IMR-90 (cell line): ENCODE measurements at regions not wholly inside any gene's neighbourhood (a gene's known extent, or its start where the extent isn't known, plus 50 kb on each side); places are given as distances from the start of the nearest gene placed in this dataset.

Experiments
- ATAC-seq: fragments of 200-7000 bp; cut with Tn5 transposase; 2 replicates; pipeline ENCODE4 v1.9.1; 2020; ENCODE audit warnings: low read depth, mild to moderate bottlenecking, moderate library complexity
- BruUV-seq: library from RNA; stranded (reverse); fragments of 400-500 nt; replicated peaks from 2 replicates; lab custom pipeline; 2021; lab: Mats Ljungman, UMichigan
- CTCF ChIA-PET: fragments of 300-600 bp; formaldehyde crosslinking; extraction: SDS; loops from one replicate; lab custom pipeline; 2021; ENCODE audit warnings: antibody characterized with exemption; lab: Yijun Ruan, JAX
- POLR2A ChIA-PET: fragments of 300-600 bp; sonication (Branson Sonifier 250); formaldehyde crosslinking; loops from one replicate; lab custom pipeline; 2022; ENCODE audit warnings: antibody characterized with exemption; ENCODE audit not compliant: unreplicated experiment; lab: Charles Lee
- DNase-seq: peaks from one replicate; pipeline ENCODE4 v3.0.0; 2013
- H2AFZ ChIP-seq: replicated peaks from 2 replicates; pipeline ENCODE3; 2013; ENCODE audit warnings: low read length, mild to moderate bottlenecking; ENCODE audit not compliant: poor library complexity
- H2AK5ac ChIP-seq: 2 replicates; pipeline ENCODE4 v1.6.1; 2013; ENCODE audit warnings: low read depth, low read length, inconsistent platforms
- H2AK9ac ChIP-seq: replicated peaks from 2 replicates; pipeline ENCODE3; 2013; ENCODE audit warnings: mild to moderate bottlenecking, low read depth, low read length, moderate library complexity; ENCODE audit not compliant: poor library complexity
- H2BK120ac ChIP-seq: 2 replicates; pipeline ENCODE4 v1.6.1; 2013; ENCODE audit warnings: low read depth, low read length, inconsistent platforms
- H2BK15ac ChIP-seq: 3 replicates; pipeline ENCODE4 v1.6.1; 2013; ENCODE audit warnings: low read depth, low read length, inconsistent platforms
- H2BK20ac ChIP-seq: 2 replicates; pipeline ENCODE4 v1.6.1; 2013; ENCODE audit warnings: low read depth, mild to moderate bottlenecking, inconsistent platforms, low read length, moderate library complexity
- H2BK5ac ChIP-seq: 2 replicates; pipeline ENCODE4 v1.6.1; 2013; ENCODE audit warnings: mild to moderate bottlenecking, low read depth, low read length, inconsistent platforms; ENCODE audit not compliant: poor library complexity, severe bottlenecking
- H3K14ac ChIP-seq: replicated peaks from 2 replicates; pipeline ENCODE4 v1.6.1; 2013; ENCODE audit warnings: low read depth, low read length, inconsistent platforms
- H3K18ac ChIP-seq: 2 replicates; pipeline ENCODE4 v1.6.1; 2013; ENCODE audit warnings: low read depth, low read length, control low read depth
- H3K23ac ChIP-seq: 2 replicates; pipeline ENCODE4 v1.6.1; 2013; ENCODE audit warnings: low read depth, low read length, inconsistent platforms
- H3K27ac ChIP-seq: 2 replicates; pipeline ENCODE4 v1.5.1; 2013; ENCODE audit warnings: mild to moderate bottlenecking, control low read depth, low read length; ENCODE audit not compliant: insufficient read depth
- H3K27me3 ChIP-seq: 2 replicates; pipeline ENCODE4 v1.6.1; 2013; ENCODE audit warnings: low read length; ENCODE audit not compliant: control insufficient read depth, insufficient read depth
- H3K36me3 ChIP-seq: 2 replicates; pipeline ENCODE4 v1.6.1; 2013; ENCODE audit warnings: low read length, mixed read lengths; ENCODE audit not compliant: control insufficient read depth, insufficient read depth
- H3K4ac ChIP-seq: 2 replicates; pipeline ENCODE4 v1.6.1; 2013; ENCODE audit warnings: low read depth, low read length, inconsistent platforms
- H3K4me1 ChIP-seq: 2 replicates; pipeline ENCODE4 v1.6.1; 2013; ENCODE audit warnings: low read length, mixed read lengths; ENCODE audit not compliant: control insufficient read depth, insufficient read depth
- H3K4me2 ChIP-seq: 2 replicates; pipeline ENCODE4 v1.6.1; 2013; ENCODE audit warnings: low read depth, mild to moderate bottlenecking, control low read depth, low read length, moderate library complexity
- H3K4me3 ChIP-seq: 2 replicates; pipeline ENCODE4 v1.5.1; 2013; ENCODE audit warnings: low read depth, mild to moderate bottlenecking, control low read depth, low read length, moderate library complexity; ENCODE audit not compliant: insufficient read depth
- H3K56ac ChIP-seq: 2 replicates; pipeline ENCODE4 v1.6.1; 2013; ENCODE audit warnings: low read length, inconsistent platforms; ENCODE audit not compliant: insufficient read depth; ENCODE audit errors: extremely low read depth
- H3K79me1 ChIP-seq, 2 experiments: 2 replicates each; pipeline ENCODE4 v1.6.1; 2013; ENCODE audit warnings: low read length in 2 of 2, inconsistent platforms in 1 of 2, low read depth in 1 of 2
- H3K9ac ChIP-seq: 2 replicates; pipeline ENCODE4 v1.6.1; 2013; ENCODE audit warnings: low read depth, low read length, control low read depth
- H3K9me1 ChIP-seq: 2 replicates; pipeline ENCODE4 v1.6.1; 2013; ENCODE audit warnings: low read length, inconsistent platforms; ENCODE audit not compliant: insufficient read depth
- H3K9me3 ChIP-seq: 2 replicates; pipeline ENCODE4 v1.6.1; 2013; ENCODE audit warnings: low read length; ENCODE audit not compliant: control insufficient read depth, insufficient read depth
- H4K20me1 ChIP-seq: 2 replicates; pipeline ENCODE4 v1.6.1; 2013; ENCODE audit warnings: low read length, inconsistent platforms; ENCODE audit not compliant: insufficient read depth
- H4K5ac ChIP-seq: 2 replicates; pipeline ENCODE4 v1.6.1; 2013; ENCODE audit warnings: mild to moderate bottlenecking, low read depth, low read length, control low read depth
- H4K8ac ChIP-seq, 2 experiments: 2 replicates each; pipeline ENCODE4 v1.6.1; 2013; ENCODE audit warnings: low read depth in 2 of 2, low read length in 2 of 2, control low read depth in 1 of 2, inconsistent platforms in 1 of 2
- H4K91ac ChIP-seq: 2 replicates; pipeline ENCODE4 v1.6.1; 2013; ENCODE audit warnings: low read depth, low read length, inconsistent platforms; ENCODE audit not compliant: insufficient read depth
- BHLHE40 ChIP-seq: fragments of 150-350 bp; IDR thresholded peaks from 2 replicates; pipeline ENCODE4 v1.6.1; 2016; ENCODE audit warnings: mild to moderate bottlenecking, low read depth, low read length
- CEBPB ChIP-seq: IDR thresholded peaks from 2 replicates; pipeline ENCODE4 v1.6.1; 2012; ENCODE audit warnings: low read depth, low read length, improper control_type of control experiment
- CHD1 ChIP-seq: IDR thresholded peaks from 2 replicates; pipeline ENCODE4 v1.6.1; 2012; ENCODE audit warnings: low read depth, low read length, improper control_type of control experiment
- MAZ ChIP-seq: IDR thresholded peaks from 2 replicates; pipeline ENCODE4 v1.6.1; 2012; ENCODE audit warnings: low read depth, mild to moderate bottlenecking, low read length, improper control_type of control experiment, moderate library complexity, borderline replicate concordance
- NFE2L2 ChIP-seq: fragments of 150-350 bp; IDR thresholded peaks from 2 replicates; pipeline ENCODE4 v1.6.1; 2016; ENCODE audit warnings: low read depth, mild to moderate bottlenecking, low read length
- RCOR1 ChIP-seq: IDR thresholded peaks from 2 replicates; pipeline ENCODE4 v1.6.1; 2012; ENCODE audit warnings: mild to moderate bottlenecking, low read length, improper control_type of control experiment; ENCODE audit not compliant: insufficient replicate concordance
- WGBS, 2 experiments: methylation state at CpG; one replicate each; pipeline versions ENCODE4 v1.1.5 to v1.1.7; 2013; ENCODE audit warnings: missing lambda C conversion rate in 2 of 2; ENCODE audit not compliant: insufficient read length in 1 of 2; ENCODE audit errors: extremely low coverage in 2 of 2; 5-methylcytosine and 5-hydroxymethylcytosine counted together
- dilution Hi-C: fragments of 300-500 bp; cut with HindIII; formaldehyde crosslinking; loops from one replicate; pipeline ENCODE4 v1.14.3; 2018; ENCODE audit warnings: low sequenced_read_pairs; ENCODE audit not compliant: unreplicated experiment
- in situ Hi-C: fragments of 300-500 bp; cut with MboI; formaldehyde crosslinking; loops from 3 replicates; pipeline ENCODE4 v1.14.3; 2019; ENCODE audit warnings: low sequenced_read_pairs, inconsistent platforms, mixed read lengths
- intact Hi-C: fragments of 100-400 bp; cut with micrococcal nuclease; formaldehyde crosslinking; loops from 2 replicates; pipeline ENCODE4 v1.10.0; 2022
- TF ChIP-seq, protein P1 (sequence below): fragments of 150-350 bp; IDR thresholded peaks from 2 replicates; pipeline ENCODE4 v1.6.1; 2017; ENCODE audit warnings: mild to moderate bottlenecking, antibody characterized with exemption, low read length, low read depth
- TF ChIP-seq, protein P2 (sequence below): fragments of 150-350 bp; IDR thresholded peaks from 2 replicates; pipeline ENCODE4 v1.6.1; 2016; ENCODE audit warnings: low read depth, mild to moderate bottlenecking, low read length, moderate library complexity, borderline replicate concordance
- TF ChIP-seq, protein P3 (sequence below): conservative IDR thresholded peaks from 2 replicates; pipeline ENCODE4 v1.5.1; 2012; ENCODE audit warnings: mild to moderate bottlenecking, low read depth, low read length, improper control_type of control experiment

DNA sequence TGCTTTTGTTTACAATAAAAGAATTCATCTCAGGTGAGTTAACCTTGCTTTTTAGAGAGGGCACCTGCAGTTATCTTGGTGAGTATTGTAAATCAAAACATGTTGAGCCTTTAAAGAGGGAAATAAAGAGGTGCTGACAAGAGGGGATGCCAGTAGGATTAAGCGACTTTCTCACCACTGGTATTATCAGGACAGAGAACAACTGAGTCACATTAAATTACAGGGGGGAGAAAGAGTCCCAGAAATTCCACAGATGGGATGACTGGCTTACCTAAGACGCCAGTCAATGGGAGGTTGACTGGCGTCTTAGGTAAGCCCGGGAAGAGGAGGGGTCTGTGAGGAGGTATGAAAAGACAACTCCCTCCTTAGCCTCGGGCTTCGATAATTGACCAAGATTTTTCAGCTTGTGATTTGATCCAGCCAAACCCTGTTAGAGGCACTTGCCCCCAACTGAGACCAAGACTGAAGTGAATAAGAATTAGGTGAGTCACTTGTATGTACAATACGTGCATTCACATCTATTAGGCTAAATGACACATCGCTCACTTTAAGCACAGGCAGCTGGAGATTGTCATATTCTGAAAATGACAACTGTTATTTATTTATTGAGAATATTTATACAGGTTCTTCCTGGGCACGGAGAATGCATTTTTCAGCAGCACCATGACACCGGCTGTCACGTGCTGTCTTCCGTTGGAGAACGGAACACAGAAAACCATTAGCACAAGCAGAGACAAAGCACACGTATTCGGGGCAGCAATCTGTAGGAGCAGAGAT, 117.6 kb downstream of the SEM1 start:
- Histone ChIP-seq H4K20me1 (no peaks in the 10 kb centered on the region), H3K4ac (no peak overlapping the region), H4K8ac (no peak overlapping the region), H2AK5ac (no peak overlapping the region), H3K18ac (no peak overlapping the region), H2BK20ac (no peak overlapping the region), H4K91ac (no peak overlapping the region), H3K56ac (no peak overlapping the region), H3K4me3 (no peak overlapping the region), H3K9ac (no peak overlapping the region), H3K4me1 (no peaks in the 10 kb centered on the region), H3K36me3 (no peaks in the 10 kb centered on the region), H2AFZ (no peak overlapping the region), H3K27me3 (no peaks in the 10 kb centered on the region), H3K9me1 (no peaks in the 10 kb centered on the region), H3K14ac (no peak overlapping the region), H2BK5ac (no peak overlapping the region), H3K9me3 (no peaks in the 10 kb centered on the region), H4K5ac (no peak overlapping the region), H3K4me2 (no peak overlapping the region), H2BK120ac (no peak overlapping the region), H2BK15ac (no peak overlapping the region), H3K79me1 (no peaks in the 10 kb centered on the region), H3K27ac (no peak overlapping the region), H2AK9ac (no peak overlapping the region), H3K23ac (no peak overlapping the region)
- DNase-seq: no peak
- ChIA-PET POLR2A (no interaction called here), CTCF (no interaction called here)
- no peak for TF ChIP-seq RCOR1
- TF ChIP-seq, protein P1, sequence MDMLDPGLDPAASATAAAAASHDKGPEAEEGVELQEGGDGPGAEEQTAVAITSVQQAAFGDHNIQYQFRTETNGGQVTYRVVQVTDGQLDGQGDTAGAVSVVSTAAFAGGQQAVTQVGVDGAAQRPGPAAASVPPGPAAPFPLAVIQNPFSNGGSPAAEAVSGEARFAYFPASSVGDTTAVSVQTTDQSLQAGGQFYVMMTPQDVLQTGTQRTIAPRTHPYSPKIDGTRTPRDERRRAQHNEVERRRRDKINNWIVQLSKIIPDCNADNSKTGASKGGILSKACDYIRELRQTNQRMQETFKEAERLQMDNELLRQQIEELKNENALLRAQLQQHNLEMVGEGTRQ: no peak
- no peak for TF ChIP-seq MAZ
- TF ChIP-seq, protein P2, sequence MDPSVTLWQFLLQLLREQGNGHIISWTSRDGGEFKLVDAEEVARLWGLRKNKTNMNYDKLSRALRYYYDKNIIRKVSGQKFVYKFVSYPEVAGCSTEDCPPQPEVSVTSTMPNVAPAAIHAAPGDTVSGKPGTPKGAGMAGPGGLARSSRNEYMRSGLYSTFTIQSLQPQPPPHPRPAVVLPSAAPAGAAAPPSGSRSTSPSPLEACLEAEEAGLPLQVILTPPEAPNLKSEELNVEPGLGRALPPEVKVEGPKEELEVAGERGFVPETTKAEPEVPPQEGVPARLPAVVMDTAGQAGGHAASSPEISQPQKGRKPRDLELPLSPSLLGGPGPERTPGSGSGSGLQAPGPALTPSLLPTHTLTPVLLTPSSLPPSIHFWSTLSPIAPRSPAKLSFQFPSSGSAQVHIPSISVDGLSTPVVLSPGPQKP: no peak
- TF ChIP-seq, protein P3, sequence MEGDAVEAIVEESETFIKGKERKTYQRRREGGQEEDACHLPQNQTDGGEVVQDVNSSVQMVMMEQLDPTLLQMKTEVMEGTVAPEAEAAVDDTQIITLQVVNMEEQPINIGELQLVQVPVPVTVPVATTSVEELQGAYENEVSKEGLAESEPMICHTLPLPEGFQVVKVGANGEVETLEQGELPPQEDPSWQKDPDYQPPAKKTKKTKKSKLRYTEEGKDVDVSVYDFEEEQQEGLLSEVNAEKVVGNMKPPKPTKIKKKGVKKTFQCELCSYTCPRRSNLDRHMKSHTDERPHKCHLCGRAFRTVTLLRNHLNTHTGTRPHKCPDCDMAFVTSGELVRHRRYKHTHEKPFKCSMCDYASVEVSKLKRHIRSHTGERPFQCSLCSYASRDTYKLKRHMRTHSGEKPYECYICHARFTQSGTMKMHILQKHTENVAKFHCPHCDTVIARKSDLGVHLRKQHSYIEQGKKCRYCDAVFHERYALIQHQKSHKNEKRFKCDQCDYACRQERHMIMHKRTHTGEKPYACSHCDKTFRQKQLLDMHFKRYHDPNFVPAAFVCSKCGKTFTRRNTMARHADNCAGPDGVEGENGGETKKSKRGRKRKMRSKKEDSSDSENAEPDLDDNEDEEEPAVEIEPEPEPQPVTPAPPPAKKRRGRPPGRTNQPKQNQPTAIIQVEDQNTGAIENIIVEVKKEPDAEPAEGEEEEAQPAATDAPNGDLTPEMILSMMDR: no peak
- no peak for TF ChIP-seq CHD1
- TF ChIP-seq NFE2L2: no peak
- TF ChIP-seq BHLHE40: no peak
- no peak for TF ChIP-seq CEBPB
- dilution Hi-C loops (no loop called here), in situ Hi-C loops (no loop called here), intact Hi-C loops (no loop called here)
- no TSS peak for BruUV-seq
- no peak for ATAC-seq
- no CpG with 5 or more reads among the region's 15 CpGs for WGBS, 2 experiments
